Common myeloid progenitor, CD34-positive (primary cell): ENCODE measurements at regions not wholly inside any gene's neighbourhood (a gene's known extent, or its start where the extent isn't known, plus 50 kb on each side); places are given as distances from the start of the nearest gene placed in this dataset.

Experiments
- CTCF ChIA-PET: fragments of 350-600 bp; sonication (Branson Sonifier 250); formaldehyde crosslinking; loops from one replicate; lab custom pipeline; 2021; ENCODE audit warnings: antibody characterized with exemption; lab: Charles Lee
- POLR2A ChIA-PET: fragments of 350-600 bp; sonication (Branson Sonifier 250); formaldehyde crosslinking; loops from one replicate; lab custom pipeline; 2021; ENCODE audit warnings: antibody characterized with exemption; lab: Charles Lee
- DNase-seq, 3 donors: peaks; one replicate each; pipeline versions ENCODE4 v3.0.0 to v3.0.0-alpha.2; 2013
- H3K27ac ChIP-seq, 2 experiments: 1 replicate in 1 of 2; 2 replicates in 1 of 2; pipeline ENCODE4 v1.7.0; 2013; ENCODE audit warnings: inconsistent platforms in 2 of 2, low read length in 2 of 2, mild to moderate bottlenecking in 2 of 2, low read depth in 1 of 2, moderate library complexity in 1 of 2; ENCODE audit not compliant: severe bottlenecking in 2 of 2, insufficient read depth in 1 of 2, poor library complexity in 1 of 2
- H3K27me3 ChIP-seq, 5 experiments: replicated peaks in 2 of 5; 1 replicate in 3 of 5; 2 replicates in 2 of 5; pipeline versions ENCODE4 v1.6.1 to v1.7.0; 2013; ENCODE audit warnings: low read length in 4 of 5, mild to moderate bottlenecking in 2 of 5, moderate library complexity in 2 of 5, inconsistent platforms in 1 of 5; ENCODE audit not compliant: insufficient read depth in 5 of 5, control insufficient read depth in 4 of 5
- H3K36me3 ChIP-seq, 4 experiments: 1 replicate in 2 of 4; 2 replicates in 2 of 4; pipeline versions ENCODE4 v1.6.1 to v1.7.0; 2013; ENCODE audit warnings: low read length in 3 of 4, control low read depth in 1 of 4, mild to moderate bottlenecking in 1 of 4; ENCODE audit not compliant: control insufficient read depth in 4 of 4, insufficient read depth in 4 of 4
- H3K4me1 ChIP-seq, 4 experiments: 1 replicate in 3 of 4; 2 replicates in 1 of 4; pipeline versions ENCODE4 v1.6.1 to v1.7.1; 2013; ENCODE audit warnings: low read length in 3 of 4, mild to moderate bottlenecking in 3 of 4, control low read depth in 1 of 4, inconsistent platforms in 1 of 4, moderate library complexity in 1 of 4; ENCODE audit not compliant: control insufficient read depth in 4 of 4, insufficient read depth in 4 of 4; ENCODE audit errors: control extremely low read depth in 1 of 4
- H3K4me3 ChIP-seq, 7 experiments: 1 replicate in 4 of 7; 2 replicates in 3 of 7; pipeline versions ENCODE4 v1.5.1 to v1.7.0; 2013; ENCODE audit warnings: mild to moderate bottlenecking in 7 of 7, low read length in 6 of 7, moderate library complexity in 6 of 7, inconsistent platforms in 2 of 7, low read depth in 2 of 7, control low read depth in 1 of 7; ENCODE audit not compliant: insufficient read depth in 4 of 7, control insufficient read depth in 1 of 7; ENCODE audit errors: extremely low read depth in 1 of 7
- H3K9me3 ChIP-seq, 5 experiments: 1 replicate in 4 of 5; 2 replicates in 1 of 5; pipeline versions ENCODE4 v1.6.1 to v1.7.1; 2013; ENCODE audit warnings: low read length in 4 of 5, mild to moderate bottlenecking in 2 of 5, inconsistent platforms in 1 of 5, low read depth in 1 of 5, moderate library complexity in 1 of 5; ENCODE audit not compliant: control insufficient read depth in 4 of 5, insufficient read depth in 2 of 5; ENCODE audit errors: control extremely low read depth in 1 of 5
- WGBS: methylation state at CpG from one replicate; pipeline ENCODE4 v1.1.5; 2013; ENCODE audit not compliant: insufficient coverage; 5-methylcytosine and 5-hydroxymethylcytosine counted together

DNA sequence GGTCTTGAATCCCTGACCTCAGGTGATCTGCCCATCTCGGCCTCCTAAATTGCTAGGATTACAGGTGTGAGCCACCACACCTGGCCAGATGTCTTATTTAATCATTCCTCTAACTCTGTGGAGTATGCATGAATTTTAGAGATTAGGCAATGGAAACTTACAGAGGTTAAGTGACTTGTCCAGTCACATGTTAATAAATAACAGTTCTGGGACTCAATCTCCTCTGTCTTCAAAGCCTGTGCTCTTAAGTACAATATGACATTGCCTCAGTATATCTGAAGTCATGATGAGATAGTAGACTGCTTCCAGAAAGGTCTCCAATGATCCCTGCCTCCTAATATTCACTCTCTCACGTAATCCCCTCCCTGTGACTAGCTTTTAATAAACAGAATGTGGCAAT is 72.9 kb upstream of the TDRD3 start:
- Histone ChIP-seq H3K36me3 (no peaks in the 10 kb centered on the region), H3K27ac (no peak overlapping the region), H3K27me3 (no peaks in the 10 kb centered on the region), H3K4me3 (no peak overlapping the region), H3K9me3 (no peaks in the 10 kb centered on the region), H3K4me1 (no peaks in the 10 kb centered on the region)
- WGBS: 100% methylated on average over 1 of the region's 2 CpGs
- DNase-seq: no peak
- ChIA-PET POLR2A (no interaction called here), CTCF (interaction anchor here (1.2 kb wide), 1 partner anchor 13 kb away, joined by 3 read pairs; no protein-coding TSS in a partner anchor)

DNA sequence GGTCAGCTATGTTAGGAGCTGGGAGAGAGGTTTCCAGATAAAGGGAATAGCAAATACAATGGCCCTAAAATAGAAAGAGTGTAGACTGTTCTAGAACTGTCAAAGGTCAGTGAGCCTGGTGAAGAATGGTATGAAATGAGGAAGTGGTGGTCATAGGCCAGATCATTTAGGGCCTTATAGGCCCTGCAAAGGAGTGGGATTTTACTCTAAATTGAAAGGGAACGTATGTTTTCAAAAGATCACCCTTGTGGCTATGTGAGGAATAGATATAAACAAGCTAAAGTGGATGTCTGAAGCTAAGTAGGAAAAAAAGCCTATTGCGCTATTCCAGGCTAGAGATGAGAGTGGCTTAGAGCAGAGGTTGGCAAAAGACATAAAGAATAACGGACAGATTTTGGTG is 70.7 kb upstream of the TDRD3 start:
- DNase-seq: peak in 1 of 3 donors; percentile 5
- CTCF ChIA-PET: no interaction called here
- 94% methylated on average over 3 of the region's 3 CpGs for WGBS
- Histone ChIP-seq H3K27me3 (no peaks in the 10 kb centered on the region), H3K4me1 (peaks cover 0 to 2% (median 0%) of the 10 kb centered on the region in 4 experiments), H3K4me3 (no peak overlapping the region), H3K27ac (no peak overlapping the region), H3K9me3 (no peaks in the 10 kb centered on the region), H3K36me3 (no peaks in the 10 kb centered on the region)
- POLR2A ChIA-PET: no interaction called here

GRCh38 chr13:60327511-60327910 is 69.5 kb upstream of the TDRD3 start:
- POLR2A ChIA-PET: no interaction called here
- Histone ChIP-seq H3K27ac (no peak overlapping the region), H3K4me3 (no peak overlapping the region), H3K4me1 (peaks cover 0 to 2% (median 0%) of the 10 kb centered on the region in 4 experiments), H3K9me3 (no peaks in the 10 kb centered on the region), H3K27me3 (no peaks in the 10 kb centered on the region), H3K36me3 (no peaks in the 10 kb centered on the region)
- DNase-seq: no peak
- 72% methylated on average over 3 of the region's 4 CpGs for WGBS
- CTCF ChIA-PET: interaction anchor here (1.5 to 3.2 kb wide), 2 partner anchors 11 to 159 kb away, joined by 3 to 14 read pairs; no protein-coding TSS in a partner anchor

DNA sequence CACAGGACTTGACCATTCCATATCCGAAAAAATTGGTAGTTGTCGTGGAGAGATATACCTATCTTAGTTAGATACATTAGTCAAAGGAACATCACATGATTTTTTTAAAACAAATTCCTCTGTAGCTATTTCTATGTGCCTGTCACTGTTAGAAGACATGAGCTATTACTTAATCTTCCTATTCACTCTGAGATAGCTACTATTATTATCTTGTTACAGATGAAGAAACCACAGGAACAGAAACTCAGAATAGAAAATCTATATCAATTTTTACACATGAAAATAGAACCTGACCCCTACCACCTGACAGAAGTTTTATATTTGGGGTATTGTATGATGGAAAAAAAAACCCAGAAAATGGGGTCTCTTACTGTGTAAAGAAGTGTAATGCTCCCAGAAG is 68.9 kb upstream of the TDRD3 start:
- no peaks in the 10 kb centered on the region for H3K36me3 ChIP-seq
- H3K4me1 ChIP-seq: peaks cover 0 to 2% (median 0%) of the 10 kb centered on the region in 4 experiments
- POLR2A ChIA-PET: no interaction called here
- peaks cover 0 to 2% (median 0%) of the 10 kb centered on the region in 5 experiments for H3K9me3 ChIP-seq
- H3K27ac ChIP-seq: no peak overlapping the region
- CTCF ChIA-PET: interaction anchor here (1.5 to 3.2 kb wide), 2 partner anchors 10 to 160 kb away, joined by 3 to 14 read pairs; no protein-coding TSS in a partner anchor
- no peak for DNase-seq
- no peak overlapping the region for H3K4me3 ChIP-seq
- no peaks in the 10 kb centered on the region for H3K27me3 ChIP-seq
- no CpG with 5 or more reads among the region's 2 CpGs for WGBS

- H3K27me3 ChIP-seq: no peaks in the 10 kb centered on the region
- no peak overlapping the region for H3K4me3 ChIP-seq
- H3K27ac ChIP-seq: no peak overlapping the region
- ChIA-PET POLR2A (no interaction called here), CTCF (interaction anchor here (1.2 to 3.2 kb wide), 3 partner anchors 9 to 559 kb away, joined by 3 to 14 read pairs (median 3); no protein-coding TSS in a partner anchor)
- DNase-seq: peak in 2 of 3 donors; percentile 22 to 28
- peaks cover 0 to 2% (median 0%) of the 10 kb centered on the region in 4 experiments for H3K4me1 ChIP-seq
- no peaks in the 10 kb centered on the region for H3K36me3 ChIP-seq
- peaks cover 0 to 3% (median 0%) of the 10 kb centered on the region in 5 experiments for H3K9me3 ChIP-seq
- WGBS: 17% methylated on average over 1 of the region's 2 CpGs
These were observed 67.6 kb upstream of the TDRD3 start for GRCh38 chr13:60329221-60329923.

- ChIA-PET POLR2A (no interaction called here), CTCF (interaction anchor here (1.3 kb wide), 1 partner anchor 100 kb away, joined by 3 read pairs; no protein-coding TSS in a partner anchor)
- H3K9me3 ChIP-seq: peaks cover 0 to 3% (median 0%) of the 10 kb centered on the region in 5 experiments
- WGBS: 83% methylated on average over 2 of the region's 4 CpGs
- H3K36me3 ChIP-seq: no peaks in the 10 kb centered on the region
- H3K27me3 ChIP-seq: no peaks in the 10 kb centered on the region
- H3K4me1 ChIP-seq: peaks cover 0 to 2% (median 0%) of the 10 kb centered on the region in 4 experiments
- no peak overlapping the region for H3K27ac ChIP-seq
- H3K4me3 ChIP-seq: no peak overlapping the region
- DNase-seq: no peak
These were observed 65.6 kb upstream of the TDRD3 start for GRCh38 chr13:60331249-60332012.
